Keratinocyte (primary cell): ENCODE measurements at regions not wholly inside any gene's neighbourhood (a gene's known extent, or its start where the extent isn't known, plus 50 kb on each side); places are given as distances from the start of the nearest gene placed in this dataset.

Experiments
- DNase-seq: peaks from one replicate; pipeline ENCODE4 v3.0.0-alpha.2; 2011; ENCODE audit warnings: low read depth, missing footprints, low spot score
- FAIRE-seq: peaks from 2 replicates; lab custom pipeline; 2011; peaks lifted over from hg19 to GRCh38; lab: Jason Lieb, UNC
- H2AFZ ChIP-seq: 2 replicates; pipeline ENCODE4 v1.6.0; 2012; ENCODE audit warnings: low read length, control low read depth, inconsistent platforms; ENCODE audit not compliant: control insufficient read depth
- H3K27ac ChIP-seq: 2 replicates; pipeline ENCODE4 v1.5.1; 2011; ENCODE audit warnings: low read length; ENCODE audit not compliant: control insufficient read depth, insufficient read depth
- H3K27me3 ChIP-seq: 3 replicates; pipeline ENCODE4 v1.6.0; 2011; ENCODE audit warnings: low read length; ENCODE audit not compliant: control insufficient read depth, insufficient read depth; ENCODE audit errors: extremely low read depth
- H3K36me3 ChIP-seq, 2 experiments: 2 replicates in 1 of 2; 3 replicates in 1 of 2; pipeline ENCODE4 v1.5.1; 2011; ENCODE audit warnings: low read length in 2 of 2, mild to moderate bottlenecking in 1 of 2; ENCODE audit not compliant: control insufficient read depth in 2 of 2, insufficient read depth in 2 of 2; ENCODE audit errors: extremely low read depth in 1 of 2
- H3K4me1 ChIP-seq: 3 replicates; pipeline ENCODE4 v1.5.1; 2011; ENCODE audit warnings: low read length; ENCODE audit not compliant: control insufficient read depth, insufficient read depth; ENCODE audit errors: extremely low read depth
- H3K4me2 ChIP-seq: 3 replicates; pipeline ENCODE4 v1.6.0; 2011; ENCODE audit warnings: low read depth, low read length; ENCODE audit not compliant: control insufficient read depth, insufficient read depth; ENCODE audit errors: extremely low read depth
- H3K4me3 ChIP-seq, 3 experiments: fragments of 200-600 bp in 1 of 3; sonication (generic) in 1 of 3; 2 replicates in 2 of 3; 3 replicates in 1 of 3; pipeline ENCODE4 v1.5.1; 2011 to 2016; ENCODE audit warnings: low read length in 3 of 3, mild to moderate bottlenecking in 3 of 3, control low read depth in 2 of 3, inconsistent platforms in 1 of 3, low read depth in 1 of 3, mixed read lengths in 1 of 3, mixed run types in 1 of 3, moderate library complexity in 1 of 3; ENCODE audit not compliant: control insufficient read depth in 2 of 3, insufficient read depth in 2 of 3; ENCODE audit errors: extremely low read depth in 1 of 3
- H3K79me2 ChIP-seq: 2 replicates; pipeline ENCODE4 v1.6.0; 2012; ENCODE audit warnings: low read length; ENCODE audit not compliant: control insufficient read depth, insufficient read depth
- H3K9ac ChIP-seq: 3 replicates; pipeline ENCODE4 v1.6.0; 2011; ENCODE audit warnings: low read length; ENCODE audit not compliant: control insufficient read depth, insufficient read depth; ENCODE audit errors: extremely low read depth
- H3K9me1 ChIP-seq: 3 replicates; pipeline ENCODE4 v1.6.0; 2011; ENCODE audit warnings: low read length; ENCODE audit not compliant: control insufficient read depth, insufficient read depth; ENCODE audit errors: extremely low read depth
- H3K9me3 ChIP-seq: 2 replicates; pipeline ENCODE4 v1.5.1; 2012; ENCODE audit warnings: low read depth, low read length; ENCODE audit not compliant: control insufficient read depth
- H4K20me1 ChIP-seq: 3 replicates; pipeline ENCODE4 v1.6.0; 2011; ENCODE audit warnings: low read length; ENCODE audit not compliant: control insufficient read depth, insufficient read depth; ENCODE audit errors: extremely low read depth
- CTCF ChIP-seq, 3 experiments: IDR thresholded peaks in 1 of 3; conservative IDR thresholded peaks in 1 of 3; optimal IDR thresholded peaks in 1 of 3; 2 replicates in 2 of 3; 3 replicates in 1 of 3; pipeline versions ENCODE3 to v1.5.1; 2011; ENCODE audit warnings: low read length in 3 of 3, mild to moderate bottlenecking in 3 of 3, moderate library complexity in 2 of 3, control low read depth in 1 of 3, inconsistent platforms in 1 of 3; ENCODE audit not compliant: insufficient read depth in 2 of 3; ENCODE audit errors: extremely low read depth in 1 of 3
- EZH2 ChIP-seq: IDR thresholded peaks from one replicate; pipeline ENCODE4 v1.6.1; 2012; ENCODE audit warnings: inconsistent platforms, mild to moderate bottlenecking, low read length, moderate library complexity
- dilution Hi-C: fragments of 300-500 bp; cut with MboI; formaldehyde crosslinking; loops from one replicate; pipeline ENCODE4 v1.7.0; 2020; ENCODE audit warnings: low sequenced_read_pairs; ENCODE audit not compliant: extremely low pct_ligation_motif_present

GRCh38 chr7:25731068-25731845 is 420.7 kb upstream of the NFE2L3 start:
- Histone ChIP-seq H4K20me1 (no peaks in the 10 kb centered on the region), H3K9ac (no peak overlapping the region), H3K4me2 (no peak overlapping the region), H3K9me3 (no peaks in the 10 kb centered on the region), H3K4me3 (no peak overlapping the region), H3K36me3 (no peaks in the 10 kb centered on the region), H3K79me2 (no peaks in the 10 kb centered on the region), H3K9me1 (no peaks in the 10 kb centered on the region), H3K27ac (no peak overlapping the region), H3K4me1 (peaks cover 7% of the 10 kb centered on the region), H3K27me3 (peaks cover 5% of the 10 kb centered on the region), H2AFZ (no peak overlapping the region)
- DNase-seq = no peak
- dilution Hi-C loops = no loop called here
- no peak for TF ChIP-seq EZH2
- no peak for TF ChIP-seq CTCF (optimal IDR thresholded peaks at IDR 0.05 in 1 of 3, IDR thresholded peaks at IDR 0.05 in 1 of 3, conservative IDR thresholded peaks at IDR 0.05 in 1 of 3; ENCODE audit: extremely low read depth in 1 of 3, insufficient read depth in 2 of 3, low read length in 3 of 3)
- FAIRE-seq = no peak

- no peaks in the 10 kb centered on the region for H4K20me1 ChIP-seq
- no peaks in the 10 kb centered on the region for H3K36me3 ChIP-seq
- H3K9me3 ChIP-seq = no peaks in the 10 kb centered on the region
- no peak overlapping the region for H3K27ac ChIP-seq
- peaks cover 5% of the 10 kb centered on the region for H3K27me3 ChIP-seq
- no peak overlapping the region for H3K4me2 ChIP-seq
- H2AFZ ChIP-seq = no peak overlapping the region
- dilution Hi-C loops = no loop called here
- H3K9ac ChIP-seq = no peak overlapping the region
- H3K9me1 ChIP-seq = no peaks in the 10 kb centered on the region
- H3K4me1 ChIP-seq = peaks cover 5% of the 10 kb centered on the region
- no peak for DNase-seq
- no peak overlapping the region for H3K4me3 ChIP-seq
- no peaks in the 10 kb centered on the region for H3K79me2 ChIP-seq
- TF ChIP-seq EZH2 = no peak
- no peak for TF ChIP-seq CTCF (optimal IDR thresholded peaks at IDR 0.05 in 1 of 3, IDR thresholded peaks at IDR 0.05 in 1 of 3, conservative IDR thresholded peaks at IDR 0.05 in 1 of 3; ENCODE audit: extremely low read depth in 1 of 3, insufficient read depth in 2 of 3, low read length in 3 of 3)
- FAIRE-seq = no peak
Observed at GRCh38 chr7:25731846-25732245, 420.2 kb upstream of the NFE2L3 start.
